ENCODE measurements at regions not wholly inside any gene's neighbourhood (a gene's known extent, or its start where the extent isn't known, plus 50 kb on each side); places are given as distances from the start of the nearest gene placed in this dataset.

- no peaks in the 10 kb centered on the region for H3K4me1 ChIP-seq (ENCODE audit: control insufficient read depth in 1 of 2, insufficient read depth in 1 of 2, low read depth in 1 of 2, low read length in 1 of 2)
- H3K27ac ChIP-seq, result no peak overlapping the region
- no peak for TF ChIP-seq CTCF (IDR thresholded peaks at IDR 0.05)
- H3K36me3 ChIP-seq, result no peaks in the 10 kb centered on the region
- no peak overlapping the region for H3K4me3 ChIP-seq (ENCODE audit: low read depth in 1 of 2, low read length in 1 of 2)
- H3K9me3 ChIP-seq, result no peaks in the 10 kb centered on the region
- no peaks in the 10 kb centered on the region for H3K27me3 ChIP-seq
These were observed 61.0 kb upstream of the DTNA start for GRCh38 chr18:34649080-34649479.

GRCh38 chr18:34650121-34650545 is 60.0 kb upstream of the DTNA start:
- no peak overlapping the region for H3K4me3 ChIP-seq (ENCODE audit: low read depth in 1 of 2, low read length in 1 of 2)
- H3K36me3 ChIP-seq, result no peaks in the 10 kb centered on the region
- TF ChIP-seq CTCF (IDR thresholded peaks at IDR 0.05), result no peak
- no peak overlapping the region for H3K27ac ChIP-seq
- no peaks in the 10 kb centered on the region for H3K27me3 ChIP-seq
- no peaks in the 10 kb centered on the region for H3K4me1 ChIP-seq (ENCODE audit: control insufficient read depth in 1 of 2, insufficient read depth in 1 of 2, low read depth in 1 of 2, low read length in 1 of 2)
- H3K9me3 ChIP-seq, result no peaks in the 10 kb centered on the region

GRCh38 chr18:34651586-34652369 is 58.3 kb upstream of the DTNA start:
- no peaks in the 10 kb centered on the region for H3K36me3 ChIP-seq
- H3K4me3 ChIP-seq (ENCODE audit: low read depth in 1 of 2, low read length in 1 of 2), result no peak overlapping the region
- no peaks in the 10 kb centered on the region for H3K9me3 ChIP-seq
- H3K27ac ChIP-seq, result no peak overlapping the region
- H3K4me1 ChIP-seq (ENCODE audit: control insufficient read depth in 1 of 2, insufficient read depth in 1 of 2, low read depth in 1 of 2, low read length in 1 of 2), result no peaks in the 10 kb centered on the region
- no peaks in the 10 kb centered on the region for H3K27me3 ChIP-seq
- no peak for TF ChIP-seq CTCF (IDR thresholded peaks at IDR 0.05)

- no peaks in the 10 kb centered on the region for H3K36me3 ChIP-seq
- no peak for TF ChIP-seq CTCF (IDR thresholded peaks at IDR 0.05)
- no peak overlapping the region for H3K4me3 ChIP-seq (ENCODE audit: low read depth in 1 of 2, low read length in 1 of 2)
- no peaks in the 10 kb centered on the region for H3K9me3 ChIP-seq
- peaks cover 10% of the 10 kb centered on the region for H3K27me3 ChIP-seq
- H3K4me1 ChIP-seq (ENCODE audit: control insufficient read depth in 1 of 2, insufficient read depth in 1 of 2, low read depth in 1 of 2, low read length in 1 of 2), result no peaks in the 10 kb centered on the region
- no peak overlapping the region for H3K27ac ChIP-seq
These were observed 55.0 kb upstream of the DTNA start for GRCh38 chr18:34655131-34655530.

- H3K27ac ChIP-seq, result no peak overlapping the region
- H3K27me3 ChIP-seq, result peaks cover 13% of the 10 kb centered on the region
- no peaks in the 10 kb centered on the region for H3K9me3 ChIP-seq
These were observed 52.1 kb upstream of the DTNA start for GRCh38 chr18:34657860-34658500.

More at GRCh38 chr18:34657860-34658500, 52.1 kb upstream of the DTNA start:
- TF ChIP-seq CTCF (IDR thresholded peaks at IDR 0.05), result no peak
- H3K4me1 ChIP-seq (ENCODE audit: control insufficient read depth in 1 of 2, insufficient read depth in 1 of 2, low read depth in 1 of 2, low read length in 1 of 2), result no peaks in the 10 kb centered on the region
- H3K4me3 ChIP-seq (ENCODE audit: low read depth in 1 of 2, low read length in 1 of 2), result no peak overlapping the region
- H3K36me3 ChIP-seq, result no peaks in the 10 kb centered on the region

Data from neutrophil (primary cell).